ENCODE measurements at regions not wholly inside any gene's neighbourhood (a gene's known extent, or its start where the extent isn't known, plus 50 kb on each side); places are given as distances from the start of the nearest gene placed in this dataset.

GRCh38 chr20:12458241-12458640 lies 540.5 kb downstream of the BTBD3 start:
- no peak for DNase-seq (ENCODE audit: extremely low spot score)
- H3K27ac ChIP-seq (ENCODE audit: low read depth): no peak overlapping the region
- no peaks in the 10 kb centered on the region for H3K36me3 ChIP-seq (ENCODE audit: insufficient read depth)
- peaks cover 1% of the 10 kb centered on the region for H3K4me1 ChIP-seq (ENCODE audit: insufficient read depth)
- no peak overlapping the region for H3K4me3 ChIP-seq (ENCODE audit: low read depth, low read length)

GRCh38 chr20:12464036-12464435 lies 544.7 kb upstream of the SPTLC3 start:
- no peak for DNase-seq (ENCODE audit: extremely low spot score)
- no peak overlapping the region for H3K27ac ChIP-seq (ENCODE audit: low read depth)
- no peaks in the 10 kb centered on the region for H3K4me1 ChIP-seq (ENCODE audit: insufficient read depth)
- no peaks in the 10 kb centered on the region for H3K36me3 ChIP-seq (ENCODE audit: insufficient read depth)
- 87% methylated on average over 3 of the region's 3 CpGs for WGBS
- H3K4me3 ChIP-seq (ENCODE audit: low read depth, low read length): no peak overlapping the region

DNA sequence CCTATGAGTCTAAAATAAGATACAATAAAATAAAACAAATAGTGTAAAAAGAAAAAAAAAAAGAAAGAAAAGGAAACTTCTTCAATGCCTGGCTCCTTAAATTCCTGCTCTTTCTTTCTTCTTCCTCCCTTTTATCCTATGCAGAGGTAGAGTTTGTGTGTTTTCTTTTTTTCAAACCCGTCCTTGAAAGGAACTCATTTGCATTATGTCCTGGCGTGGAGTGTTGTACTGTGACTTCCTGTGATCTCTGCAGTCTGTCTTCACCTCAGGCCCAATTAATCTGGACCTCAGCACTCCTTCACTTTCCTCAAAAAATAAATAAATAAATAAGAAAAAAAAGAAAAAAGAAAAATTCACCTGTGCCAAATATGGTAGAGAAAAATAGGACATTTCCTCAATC lies 541.9 kb upstream of the SPTLC3 start:
- no peaks in the 10 kb centered on the region for H3K4me1 ChIP-seq (ENCODE audit: insufficient read depth)
- no peak overlapping the region for H3K27ac ChIP-seq (ENCODE audit: low read depth)
- WGBS: 89% methylated on average over 2 of the region's 2 CpGs
- no peak overlapping the region for H3K4me3 ChIP-seq (ENCODE audit: low read depth, low read length)
- H3K36me3 ChIP-seq (ENCODE audit: insufficient read depth): no peaks in the 10 kb centered on the region
- no peak for DNase-seq (ENCODE audit: extremely low spot score)

- Histone ChIP-seq H3K27ac (ENCODE audit: low read depth) (no peak overlapping the region), H3K4me3 (ENCODE audit: low read depth, low read length) (no peak overlapping the region), H3K4me1 (ENCODE audit: insufficient read depth) (no peaks in the 10 kb centered on the region), H3K36me3 (ENCODE audit: insufficient read depth) (no peaks in the 10 kb centered on the region)
- no peak for DNase-seq (ENCODE audit: extremely low spot score)
- WGBS: 71% methylated on average over 4 of the region's 4 CpGs
Measured at GRCh38 chr20:12467758-12468157, 541.0 kb upstream of the SPTLC3 start.

DNA sequence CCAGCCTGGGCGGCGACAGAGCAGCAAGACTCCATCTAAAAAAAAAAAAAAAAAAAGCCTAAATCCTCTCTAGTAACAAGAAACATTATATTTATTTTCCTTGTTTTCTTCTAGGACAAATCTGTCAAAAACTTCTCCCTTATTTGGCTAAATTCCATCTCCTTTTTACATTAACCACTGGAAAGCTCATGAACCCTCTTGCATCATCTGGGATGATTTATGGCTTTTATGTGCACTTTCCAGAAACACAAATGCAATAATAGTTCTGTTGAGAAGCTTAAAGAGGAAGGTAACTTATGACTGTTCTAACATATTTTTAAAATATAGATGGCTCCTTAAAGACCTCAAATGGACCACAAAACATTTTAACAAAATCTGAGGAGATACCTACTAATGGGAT lies 526.1 kb upstream of the SPTLC3 start:
- H3K27ac ChIP-seq (ENCODE audit: low read depth): no peak overlapping the region
- 89% methylated on average over 2 of the region's 2 CpGs for WGBS
- H3K36me3 ChIP-seq (ENCODE audit: insufficient read depth): no peaks in the 10 kb centered on the region
- no peaks in the 10 kb centered on the region for H3K4me1 ChIP-seq (ENCODE audit: insufficient read depth)
- H3K4me3 ChIP-seq (ENCODE audit: low read depth, low read length): no peak overlapping the region
- no peak for DNase-seq (ENCODE audit: extremely low spot score)

DNA sequence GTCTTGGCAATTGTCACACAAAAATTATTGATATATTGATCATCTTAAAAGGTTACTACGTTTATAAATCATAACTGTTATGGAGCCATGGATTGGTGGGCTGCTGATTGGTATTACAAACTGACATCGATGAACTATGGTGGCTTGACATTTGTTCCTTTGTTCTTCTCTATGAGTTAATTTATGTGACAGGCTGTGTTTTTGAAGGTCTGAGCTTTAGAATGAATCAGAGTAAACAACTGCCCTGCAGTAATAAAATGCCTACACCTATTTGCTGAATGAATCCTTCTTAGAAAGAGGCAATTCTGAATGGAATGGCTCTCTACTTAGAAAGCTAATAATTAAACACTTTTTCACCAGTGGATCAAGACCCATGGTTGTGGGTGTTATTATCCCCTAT lies 506.3 kb upstream of the SPTLC3 start:
- WGBS: 74% methylated on average over 2 of the region's 2 CpGs
- no peak overlapping the region for H3K27ac ChIP-seq (ENCODE audit: low read depth)
- H3K4me3 ChIP-seq (ENCODE audit: low read depth, low read length): no peak overlapping the region
- no peaks in the 10 kb centered on the region for H3K4me1 ChIP-seq (ENCODE audit: insufficient read depth)
- DNase-seq (ENCODE audit: extremely low spot score): no peak
- no peaks in the 10 kb centered on the region for H3K36me3 ChIP-seq (ENCODE audit: insufficient read depth)

DNA sequence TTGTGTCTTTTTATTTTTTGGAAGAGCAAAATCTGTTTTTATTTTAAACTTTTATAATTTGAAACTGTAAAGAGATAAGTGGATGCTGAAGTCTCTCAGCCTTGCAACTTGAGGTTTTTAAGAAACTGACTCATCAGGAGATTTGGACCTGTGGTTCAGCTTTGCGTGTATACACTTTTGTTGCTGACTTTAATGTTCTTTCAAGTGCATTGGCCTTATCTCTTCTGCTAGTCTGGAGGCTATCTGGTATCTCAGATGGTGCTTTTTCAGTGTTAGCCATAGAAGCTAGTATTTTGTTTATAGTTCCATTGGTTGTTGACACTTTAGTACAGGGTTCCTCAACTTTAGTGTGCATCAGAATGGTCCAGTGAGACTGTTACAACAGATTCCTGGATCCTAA lies 504.0 kb upstream of the SPTLC3 start:
- Histone ChIP-seq H3K27ac (ENCODE audit: low read depth) (no peak overlapping the region), H3K36me3 (ENCODE audit: insufficient read depth) (no peaks in the 10 kb centered on the region), H3K4me3 (ENCODE audit: low read depth, low read length) (no peak overlapping the region), H3K4me1 (ENCODE audit: insufficient read depth) (no peaks in the 10 kb centered on the region)
- DNase-seq (ENCODE audit: extremely low spot score): no peak
- WGBS: 78% methylated on average over 1 of the region's 1 CpG

- H3K27ac ChIP-seq (ENCODE audit: low read depth): no peak overlapping the region
- 97% methylated on average over 3 of the region's 3 CpGs for WGBS
- no peaks in the 10 kb centered on the region for H3K36me3 ChIP-seq (ENCODE audit: insufficient read depth)
- H3K4me1 ChIP-seq (ENCODE audit: insufficient read depth): no peaks in the 10 kb centered on the region
- DNase-seq (ENCODE audit: extremely low spot score): no peak
- H3K4me3 ChIP-seq (ENCODE audit: low read depth, low read length): no peak overlapping the region
Measured at GRCh38 chr20:12511499-12511898, 497.3 kb upstream of the SPTLC3 start.

GRCh38 chr20:12512755-12513154 lies 496.0 kb upstream of the SPTLC3 start:
- Histone ChIP-seq H3K4me3 (ENCODE audit: low read depth, low read length) (no peak overlapping the region), H3K27ac (ENCODE audit: low read depth) (no peak overlapping the region), H3K36me3 (ENCODE audit: insufficient read depth) (no peaks in the 10 kb centered on the region), H3K4me1 (ENCODE audit: insufficient read depth) (no peaks in the 10 kb centered on the region)
- DNase-seq (ENCODE audit: extremely low spot score): no peak
- WGBS: 70% methylated on average over 1 of the region's 1 CpG

DNA sequence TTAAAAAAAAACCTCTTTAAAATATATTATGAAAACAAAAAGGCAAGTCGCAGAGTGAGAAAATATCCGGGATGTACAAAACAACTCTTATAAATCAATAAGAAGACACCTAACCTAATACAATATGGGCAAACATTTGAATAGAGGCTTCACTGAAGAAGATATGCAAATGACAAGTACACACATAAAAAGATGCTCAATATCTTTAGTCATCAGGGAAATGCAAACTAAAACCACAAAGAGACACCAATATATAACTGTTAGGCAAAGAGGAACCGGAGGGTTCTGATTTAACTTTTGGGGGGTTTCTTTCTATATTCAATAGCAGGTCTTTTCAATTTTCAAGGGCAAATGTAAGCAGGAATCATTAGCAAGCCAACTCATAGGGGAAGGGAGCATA lies 480.7 kb upstream of the SPTLC3 start:
- WGBS: 79% methylated on average over 3 of the region's 3 CpGs
- H3K4me3 ChIP-seq (ENCODE audit: low read depth, low read length): no peak overlapping the region
- H3K4me1 ChIP-seq (ENCODE audit: insufficient read depth): peaks cover 2% of the 10 kb centered on the region
- H3K36me3 ChIP-seq (ENCODE audit: insufficient read depth): no peaks in the 10 kb centered on the region
- no peak for DNase-seq (ENCODE audit: extremely low spot score)
- H3K27ac ChIP-seq (ENCODE audit: low read depth): no peak overlapping the region

GRCh38 chr20:12528591-12529041 lies 480.2 kb upstream of the SPTLC3 start:
- Histone ChIP-seq H3K4me3 (ENCODE audit: low read depth, low read length) (no peak overlapping the region), H3K4me1 (ENCODE audit: insufficient read depth) (peaks cover 2% of the 10 kb centered on the region), H3K27ac (ENCODE audit: low read depth) (no peak overlapping the region), H3K36me3 (ENCODE audit: insufficient read depth) (no peaks in the 10 kb centered on the region)
- WGBS: 27% methylated on average over 3 of the region's 3 CpGs
- no peak for DNase-seq (ENCODE audit: extremely low spot score)

- H3K4me3 ChIP-seq (ENCODE audit: low read depth, low read length): no peak overlapping the region
- no peak overlapping the region for H3K27ac ChIP-seq (ENCODE audit: low read depth)
- no peak for DNase-seq (ENCODE audit: extremely low spot score)
- no peaks in the 10 kb centered on the region for H3K36me3 ChIP-seq (ENCODE audit: insufficient read depth)
- H3K4me1 ChIP-seq (ENCODE audit: insufficient read depth): peaks cover 2% of the 10 kb centered on the region
Measured at GRCh38 chr20:12531626-12532025, 477.1 kb upstream of the SPTLC3 start.

DNA sequence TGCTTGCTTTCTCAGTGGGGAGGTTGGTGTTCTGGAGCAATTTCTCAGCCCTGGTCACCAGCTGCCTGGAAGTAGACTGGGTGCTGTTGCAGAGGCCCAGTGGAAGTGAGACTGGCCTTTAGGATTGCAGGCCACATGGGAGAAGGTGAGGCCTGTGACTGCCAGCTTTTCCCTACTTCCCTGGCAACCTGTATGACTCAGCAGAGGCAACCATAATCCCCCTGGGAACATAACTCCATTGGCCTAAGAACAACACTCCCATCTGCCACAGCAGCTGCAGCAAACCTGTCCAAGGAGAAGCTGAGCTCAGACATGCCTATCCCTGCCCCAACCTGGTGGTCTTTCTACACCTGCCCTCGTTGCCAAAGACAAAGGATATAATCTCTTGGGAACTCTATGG lies 473.5 kb upstream of the SPTLC3 start:
- H3K36me3 ChIP-seq (ENCODE audit: insufficient read depth): no peaks in the 10 kb centered on the region
- H3K4me3 ChIP-seq (ENCODE audit: low read depth, low read length): no peak overlapping the region
- WGBS: 54% methylated on average over 1 of the region's 1 CpG
- no peak overlapping the region for H3K27ac ChIP-seq (ENCODE audit: low read depth)
- H3K4me1 ChIP-seq (ENCODE audit: insufficient read depth): no peaks in the 10 kb centered on the region
- DNase-seq (ENCODE audit: extremely low spot score): no peak

GRCh38 chr20:12535770-12536169 lies 473.0 kb upstream of the SPTLC3 start:
- no peak for DNase-seq (ENCODE audit: extremely low spot score)
- H3K4me3 ChIP-seq (ENCODE audit: low read depth, low read length): no peak overlapping the region
- H3K36me3 ChIP-seq (ENCODE audit: insufficient read depth): no peaks in the 10 kb centered on the region
- no peak overlapping the region for H3K27ac ChIP-seq (ENCODE audit: low read depth)
- H3K4me1 ChIP-seq (ENCODE audit: insufficient read depth): no peaks in the 10 kb centered on the region
- WGBS: 96% methylated on average over 2 of the region's 2 CpGs

DNA sequence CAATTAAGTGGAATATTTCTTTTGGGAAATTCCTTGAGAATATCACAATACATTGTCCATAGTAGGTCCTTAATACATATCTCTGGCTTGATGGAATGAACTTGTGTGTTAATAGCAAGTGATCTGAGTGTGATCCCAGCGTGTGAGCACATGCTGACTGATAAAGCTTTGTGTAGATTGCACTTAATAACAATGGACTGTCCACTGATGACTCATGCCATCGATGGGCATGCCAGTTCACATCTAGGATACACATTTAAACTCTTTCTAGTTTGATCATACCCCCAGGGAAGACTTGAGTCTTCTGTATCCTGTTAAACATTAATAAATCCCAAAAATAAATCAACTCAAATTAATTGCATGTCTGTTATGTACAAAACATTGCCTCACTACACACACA lies 454.3 kb upstream of the SPTLC3 start:
- Histone ChIP-seq H3K4me1 (ENCODE audit: insufficient read depth) (no peaks in the 10 kb centered on the region), H3K4me3 (ENCODE audit: low read depth, low read length) (no peak overlapping the region), H3K27ac (ENCODE audit: low read depth) (no peak overlapping the region), H3K36me3 (ENCODE audit: insufficient read depth) (no peaks in the 10 kb centered on the region)
- 56% methylated on average over 2 of the region's 2 CpGs for WGBS
- no peak for DNase-seq (ENCODE audit: extremely low spot score)

All from urinary bladder (tissue), 3 donors.